AG04450 (cell line): ENCODE measurements at regions not wholly inside any gene's neighbourhood (a gene's known extent, or its start where the extent isn't known, plus 50 kb on each side); places are given as distances from the start of the nearest gene placed in this dataset.

Experiments
- CTCF ChIA-PET: fragments of 300-600, 350-600 bp; formaldehyde crosslinking; extraction: SDS; loops from one replicate; lab custom pipeline; 2022; ENCODE audit warnings: antibody characterized with exemption, inconsistent platforms; lab: Charles Lee
- POLR2A ChIA-PET: fragments of 350-600 bp; formaldehyde crosslinking; extraction: SDS; loops from one replicate; lab custom pipeline; 2021; ENCODE audit warnings: antibody characterized with exemption, inconsistent platforms; lab: Yijun Ruan, JAX
- DNase-seq: peaks from one replicate; pipeline ENCODE4 v3.0.0-alpha.2; 2011; ENCODE audit warnings: low read depth, low spot score
- H3K27ac ChIP-seq: one replicate; pipeline ENCODE4 v1.5.1; 2012; ENCODE audit warnings: low read depth, low read length, control low read depth
- H3K27me3 ChIP-seq: one replicate; pipeline ENCODE4 v1.6.0; 2012; ENCODE audit warnings: low read length; ENCODE audit not compliant: control insufficient read depth, insufficient read depth
- H3K4me3 ChIP-seq: 2 replicates; pipeline ENCODE4 v1.5.1; 2011; ENCODE audit warnings: mild to moderate bottlenecking, low read depth, low read length, control low read depth
- H3K9me3 ChIP-seq: 2 replicates; pipeline ENCODE4 v1.5.1; 2012; ENCODE audit warnings: low read length; ENCODE audit not compliant: control insufficient read depth, insufficient read depth
- TF ChIP-seq, protein P1 (sequence below): IDR thresholded peaks from 2 replicates; pipeline ENCODE4 v1.5.1; 2011; ENCODE audit warnings: low read depth, low read length, control low read depth, inconsistent platforms

- Histone ChIP-seq H3K4me3 (no peak overlapping the region), H3K27ac (no peak overlapping the region), H3K27me3 (peaks cover 6% of the 10 kb centered on the region), H3K9me3 (no peaks in the 10 kb centered on the region)
- CTCF ChIA-PET: no interaction called here
- DNase-seq: no peak
- TF ChIP-seq, protein P1, sequence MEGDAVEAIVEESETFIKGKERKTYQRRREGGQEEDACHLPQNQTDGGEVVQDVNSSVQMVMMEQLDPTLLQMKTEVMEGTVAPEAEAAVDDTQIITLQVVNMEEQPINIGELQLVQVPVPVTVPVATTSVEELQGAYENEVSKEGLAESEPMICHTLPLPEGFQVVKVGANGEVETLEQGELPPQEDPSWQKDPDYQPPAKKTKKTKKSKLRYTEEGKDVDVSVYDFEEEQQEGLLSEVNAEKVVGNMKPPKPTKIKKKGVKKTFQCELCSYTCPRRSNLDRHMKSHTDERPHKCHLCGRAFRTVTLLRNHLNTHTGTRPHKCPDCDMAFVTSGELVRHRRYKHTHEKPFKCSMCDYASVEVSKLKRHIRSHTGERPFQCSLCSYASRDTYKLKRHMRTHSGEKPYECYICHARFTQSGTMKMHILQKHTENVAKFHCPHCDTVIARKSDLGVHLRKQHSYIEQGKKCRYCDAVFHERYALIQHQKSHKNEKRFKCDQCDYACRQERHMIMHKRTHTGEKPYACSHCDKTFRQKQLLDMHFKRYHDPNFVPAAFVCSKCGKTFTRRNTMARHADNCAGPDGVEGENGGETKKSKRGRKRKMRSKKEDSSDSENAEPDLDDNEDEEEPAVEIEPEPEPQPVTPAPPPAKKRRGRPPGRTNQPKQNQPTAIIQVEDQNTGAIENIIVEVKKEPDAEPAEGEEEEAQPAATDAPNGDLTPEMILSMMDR: no peak
- POLR2A ChIA-PET: no interaction called here
These were observed 214.8 kb upstream of the HEY2 start for GRCh38 chr6:125534430-125535263.

DNA sequence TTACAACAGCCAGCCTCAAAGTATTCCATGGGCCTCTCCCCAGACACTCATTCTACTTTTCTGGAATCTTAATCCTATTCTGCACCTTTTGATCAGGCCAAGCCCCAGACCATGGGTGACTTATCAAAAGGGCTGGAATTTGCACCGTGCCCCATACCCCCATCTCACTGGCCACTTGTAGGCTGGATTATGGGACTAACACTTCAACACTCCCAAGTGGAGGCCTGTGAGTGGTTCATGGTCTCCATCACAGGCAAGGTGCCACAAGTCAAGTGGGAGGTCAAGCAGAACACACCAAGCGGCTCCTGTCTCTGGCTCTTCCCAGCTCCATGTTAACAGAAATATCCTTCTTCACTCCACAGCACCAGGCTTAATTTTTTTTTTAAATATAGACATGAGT lies 212.3 kb upstream of the HEY2 start:
- no peak overlapping the region for H3K4me3 ChIP-seq
- peaks cover 6% of the 10 kb centered on the region for H3K27me3 ChIP-seq
- TF ChIP-seq, protein P1: no peak
- ChIA-PET POLR2A (no interaction called here), CTCF (no interaction called here)
- H3K27ac ChIP-seq: no peak overlapping the region
- no peaks in the 10 kb centered on the region for H3K9me3 ChIP-seq
- no peak for DNase-seq

- Histone ChIP-seq H3K27me3 (no peaks in the 10 kb centered on the region), H3K9me3 (no peaks in the 10 kb centered on the region), H3K27ac (no peak overlapping the region), H3K4me3 (no peak overlapping the region)
- DNase-seq: no peak
- ChIA-PET POLR2A (no interaction called here), CTCF (no interaction called here)
- TF ChIP-seq, protein P1: no peak
These were observed 209.5 kb upstream of the HEY2 start for GRCh38 chr6:125539892-125540291.

DNA sequence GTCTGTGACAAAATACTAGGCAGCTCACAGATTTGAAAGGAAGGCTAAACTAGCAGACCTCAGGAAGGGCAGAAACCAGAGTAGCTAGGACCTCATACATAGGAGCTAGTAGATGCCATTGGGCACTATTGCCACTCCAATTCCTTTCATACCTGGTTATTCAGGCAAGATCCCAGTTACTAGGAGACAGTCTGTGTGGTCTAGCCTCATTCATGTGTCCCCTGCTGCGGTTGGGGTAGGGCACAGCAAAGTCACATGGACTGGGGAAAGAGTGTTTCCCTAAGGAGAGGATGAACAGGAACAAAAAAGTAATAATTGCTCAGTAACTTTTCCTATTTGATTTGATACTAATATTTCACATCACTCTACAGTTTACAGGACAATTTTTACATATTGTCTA lies 204.6 kb upstream of the HEY2 start:
- no peak for DNase-seq
- CTCF ChIA-PET: no interaction called here
- POLR2A ChIA-PET: no interaction called here
- TF ChIP-seq, protein P1: no peak
- H3K27me3 ChIP-seq: no peaks in the 10 kb centered on the region
- H3K4me3 ChIP-seq: no peak overlapping the region
- no peak overlapping the region for H3K27ac ChIP-seq
- H3K9me3 ChIP-seq: no peaks in the 10 kb centered on the region

GRCh38 chr6:125546841-125547251 lies 202.6 kb upstream of the HEY2 start:
- TF ChIP-seq, protein P1: no peak
- ChIA-PET CTCF (interaction anchor here (0.7 to 1.3 kb wide), 2 partner anchors 24 to 223 kb away, joined by 3 read pairs; no protein-coding TSS in a partner anchor), POLR2A (no interaction called here)
- H3K27ac ChIP-seq: no peak overlapping the region
- no peak for DNase-seq
- no peaks in the 10 kb centered on the region for H3K27me3 ChIP-seq
- H3K4me3 ChIP-seq: no peak overlapping the region
- no peaks in the 10 kb centered on the region for H3K9me3 ChIP-seq
